ENCODE measurements at regions not wholly inside any gene's neighbourhood (a gene's known extent, or its start where the extent isn't known, plus 50 kb on each side); places are given as distances from the start of the nearest gene placed in this dataset.

- TF ChIP-seq EP300 (IDR thresholded peaks at IDR 0.05; ENCODE audit: borderline replicate concordance) (no peak), TCF12 (IDR thresholded peaks at IDR 0.05; ENCODE audit: low read depth) (no peak), REST (IDR thresholded peaks at IDR 0.05; ENCODE audit: low read depth) (no peak), ZBTB7A (IDR thresholded peaks at IDR 0.05; ENCODE audit: low read depth) (no peak), TAF1 (IDR thresholded peaks at IDR 0.05; ENCODE audit: low read depth) (no peak), YY1 (IDR thresholded peaks at IDR 0.05; ENCODE audit: low read depth) (no peak), EGR1 (IDR thresholded peaks at IDR 0.05) (no peak)
These were observed 274.5 kb upstream of the C2CD4B start for GRCh38 chr15:62439543-62440016.
